GM18505 (cell line): ENCODE measurements at regions not wholly inside any gene's neighbourhood (a gene's known extent, or its start where the extent isn't known, plus 50 kb on each side); places are given as distances from the start of the nearest gene placed in this dataset.

Source experiments
- ATAC-seq: cut with Tn5 transposase; IDR thresholded peaks from one replicate; pipeline ENCODE4 v1.9.1; 2021; ENCODE audit not compliant: unreplicated experiment
- POLR2A ChIP-seq: IDR thresholded peaks from 4 replicates; pipeline ENCODE4 v1.6.1; 2011; ENCODE audit warnings: borderline replicate concordance; ENCODE audit not compliant: insufficient read depth, insufficient read length; ENCODE audit errors: extremely low read depth

DNA sequence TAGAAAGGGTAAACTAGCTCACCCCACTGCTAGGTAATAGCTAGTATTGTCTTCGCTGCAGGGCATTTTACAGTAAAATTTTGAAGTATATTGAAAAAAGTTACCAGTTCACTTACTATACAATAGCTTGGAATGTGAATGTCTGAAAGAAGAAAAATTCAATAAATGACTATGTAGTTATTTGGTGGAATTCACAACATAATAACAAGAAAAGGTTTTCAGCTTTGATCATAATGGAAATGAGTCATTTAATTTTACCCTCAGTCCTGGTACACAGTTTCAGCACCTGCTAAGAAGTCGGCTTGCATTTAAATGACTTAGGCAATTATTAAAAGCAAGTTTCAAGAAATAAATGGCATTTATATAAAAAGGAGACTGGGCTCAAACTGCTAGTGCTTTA, 90.4 kb downstream of the NUP35 start:
- TF ChIP-seq POLR2A = no peak
- peak; percentile 81 for ATAC-seq

DNA sequence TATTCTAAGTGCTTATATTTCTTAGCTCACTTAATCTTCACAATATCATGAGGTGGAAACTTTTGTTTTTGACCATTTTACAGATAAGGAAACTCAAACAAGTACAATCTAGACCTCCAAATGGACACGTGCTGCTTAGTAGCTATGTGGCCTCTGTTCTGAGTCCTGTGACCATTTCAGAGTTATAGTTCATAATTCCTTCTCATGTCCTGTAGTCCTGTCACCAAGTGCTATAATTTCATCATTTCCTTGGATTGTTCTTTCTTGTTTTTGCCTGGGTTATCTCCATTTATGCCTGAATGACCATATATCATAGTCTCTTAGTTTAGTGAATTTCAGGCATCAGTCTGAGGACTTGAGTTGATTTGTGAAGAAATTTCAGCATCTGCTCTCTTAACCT, 91.7 kb downstream of the NUP35 start:
- no peak for ATAC-seq

DNA sequence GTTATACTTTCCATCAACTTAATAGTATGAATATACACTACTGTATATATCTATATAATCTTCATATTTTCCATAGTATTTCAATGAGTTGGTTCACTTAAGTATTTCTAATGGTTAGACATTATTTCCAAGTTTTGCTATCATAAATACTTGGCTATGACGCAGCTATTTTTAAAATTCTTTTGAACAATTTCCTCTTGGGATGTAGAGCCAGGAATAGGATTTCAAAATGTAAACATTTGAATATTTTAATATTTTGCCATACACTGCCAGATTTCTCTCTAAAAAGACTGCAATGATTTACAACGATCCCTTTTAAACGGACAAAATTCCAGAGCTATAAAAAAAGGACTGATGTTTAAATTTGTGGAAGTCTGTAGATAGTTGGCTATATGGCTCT, 95.6 kb downstream of the NUP35 start:
- no peak for ATAC-seq
- TF ChIP-seq POLR2A = no peak

More for the DNA sequence above, 91.7 kb downstream of the NUP35 start:
- TF ChIP-seq POLR2A = no peak

DNA sequence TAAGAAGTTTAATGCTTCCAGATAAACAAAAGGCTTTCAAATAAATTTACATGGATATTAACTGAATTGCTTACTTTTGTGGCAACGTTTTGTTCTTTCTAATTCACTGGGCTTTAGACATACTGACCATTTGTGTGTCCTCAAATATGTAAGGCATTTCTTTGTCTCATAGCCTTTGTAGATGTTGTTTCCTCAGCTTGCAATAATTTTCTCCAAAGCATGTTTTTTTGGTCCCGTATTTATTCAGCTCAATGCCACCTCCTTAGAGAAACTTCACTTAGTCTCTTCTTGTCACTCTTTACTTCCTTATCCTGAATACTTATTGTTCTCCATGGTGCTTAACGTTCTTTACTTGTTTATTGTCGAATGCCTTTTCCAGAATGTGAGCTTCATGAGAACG, 98.5 kb downstream of the NUP35 start:
- TF ChIP-seq POLR2A = no peak
- no peak for ATAC-seq

DNA sequence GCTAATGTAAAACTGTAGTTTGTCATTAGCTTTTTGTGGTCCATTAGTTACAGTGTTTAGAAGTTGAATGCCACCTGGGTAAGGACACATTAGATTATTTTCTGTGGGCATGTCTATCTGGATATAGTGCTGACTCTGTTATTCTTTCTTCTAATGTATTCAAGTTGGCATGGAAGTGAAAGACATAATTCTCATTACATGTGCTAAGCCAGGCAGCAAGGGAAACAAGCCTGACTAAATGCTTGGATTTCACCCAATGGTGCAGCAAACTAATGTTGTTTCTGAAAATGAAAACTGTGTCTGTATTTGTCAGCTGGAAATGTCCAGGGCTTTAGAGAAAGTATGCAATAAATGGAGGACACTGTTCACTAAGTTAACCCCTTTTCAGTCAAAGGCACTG, 100.7 kb downstream of the NUP35 start:
- no peak for ATAC-seq
- no peak for TF ChIP-seq POLR2A

DNA sequence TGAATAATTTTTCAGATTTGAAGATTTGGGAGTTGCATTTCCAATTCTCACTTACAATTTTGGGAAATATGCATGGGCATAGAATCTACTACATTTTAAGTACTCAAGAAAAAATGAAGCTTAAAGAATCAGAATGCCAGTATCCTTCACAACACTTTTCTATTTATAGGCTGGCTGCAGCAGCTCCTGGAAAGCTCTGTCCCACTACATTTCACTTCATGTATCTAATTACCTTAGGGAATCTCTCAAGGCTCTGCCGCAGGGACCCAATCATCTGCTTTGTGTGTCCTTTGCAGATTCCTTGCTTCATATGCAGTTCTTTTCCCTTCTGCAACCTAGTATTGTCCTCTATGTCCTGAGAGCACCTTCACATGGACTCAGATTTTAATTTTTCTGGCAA, 102.9 kb downstream of the NUP35 start:
- no peak for ATAC-seq
- TF ChIP-seq POLR2A = no peak

DNA sequence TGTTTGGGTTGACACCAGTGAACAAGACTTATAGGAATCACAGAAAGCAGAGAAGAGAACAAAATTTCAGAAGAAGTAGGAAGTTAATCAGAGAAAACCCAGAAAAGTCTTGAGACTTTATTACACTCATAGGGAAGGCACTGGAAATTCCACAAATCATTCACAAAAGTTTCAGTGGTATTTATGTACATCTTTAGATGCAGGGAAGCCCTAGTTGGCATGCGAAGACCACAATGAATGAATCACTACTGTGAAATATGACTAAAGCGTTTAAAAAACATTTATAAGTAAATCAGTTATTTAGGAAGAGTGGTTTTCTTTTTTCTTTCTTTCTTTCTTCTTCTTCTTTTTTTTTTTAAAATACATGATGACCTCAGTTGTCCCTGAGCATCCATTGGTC, 105.1 kb downstream of the NUP35 start:
- no peak for ATAC-seq
- TF ChIP-seq POLR2A = no peak

DNA sequence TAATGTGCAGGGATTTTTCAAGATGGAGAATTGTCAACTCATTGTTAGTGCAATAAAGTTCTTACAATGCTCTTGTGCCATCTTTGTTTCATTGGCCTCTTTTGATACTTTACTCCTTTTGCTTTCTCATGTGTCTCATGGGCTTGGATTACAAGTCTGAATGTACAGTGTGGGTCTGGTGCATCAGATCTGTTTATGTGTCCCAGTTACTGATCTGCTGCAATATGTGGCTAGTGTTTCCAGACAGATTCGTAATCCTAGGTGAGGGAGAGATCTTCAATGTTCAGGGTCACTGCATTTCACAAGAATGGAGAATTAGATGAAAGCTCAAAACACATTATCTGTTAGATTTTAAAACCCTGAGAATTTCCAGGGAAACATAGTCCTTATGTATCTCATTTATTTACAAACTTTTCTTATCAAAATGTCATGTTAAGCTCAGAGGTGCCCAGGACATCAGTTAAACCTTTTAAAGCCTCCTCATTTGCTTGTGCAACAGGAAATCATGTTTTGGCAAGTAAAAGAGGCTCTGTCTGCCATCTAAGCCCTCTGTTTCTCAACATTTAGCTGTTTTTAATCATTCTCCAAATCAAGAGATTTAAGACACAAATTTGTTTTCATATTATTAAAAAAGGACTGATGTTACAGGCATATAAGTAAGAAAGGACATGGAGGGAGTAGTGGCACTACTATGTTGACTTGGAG, 108.1 kb downstream of the NUP35 start:
- no peak for TF ChIP-seq POLR2A
- ATAC-seq = no peak

DNA sequence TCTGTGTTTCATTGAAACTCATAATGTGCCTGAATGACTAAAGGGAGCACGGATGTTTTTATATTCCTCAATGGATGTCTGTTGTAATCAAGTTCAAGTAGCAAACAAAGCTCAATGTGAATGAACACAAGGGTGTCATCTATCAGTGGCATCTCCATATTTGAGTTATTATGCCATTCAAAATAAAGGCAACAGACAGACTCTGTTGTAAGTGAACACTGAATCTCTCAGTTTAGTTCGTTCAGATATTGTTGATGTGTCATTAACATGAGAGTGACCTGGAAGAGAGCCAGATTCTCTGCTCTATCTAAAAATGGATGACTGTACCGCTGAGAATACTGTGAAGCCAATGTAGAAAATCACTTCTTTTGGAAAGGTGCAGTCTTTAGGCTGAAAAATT, 118.7 kb downstream of the NUP35 start:
- no peak for ATAC-seq
- no peak for TF ChIP-seq POLR2A

DNA sequence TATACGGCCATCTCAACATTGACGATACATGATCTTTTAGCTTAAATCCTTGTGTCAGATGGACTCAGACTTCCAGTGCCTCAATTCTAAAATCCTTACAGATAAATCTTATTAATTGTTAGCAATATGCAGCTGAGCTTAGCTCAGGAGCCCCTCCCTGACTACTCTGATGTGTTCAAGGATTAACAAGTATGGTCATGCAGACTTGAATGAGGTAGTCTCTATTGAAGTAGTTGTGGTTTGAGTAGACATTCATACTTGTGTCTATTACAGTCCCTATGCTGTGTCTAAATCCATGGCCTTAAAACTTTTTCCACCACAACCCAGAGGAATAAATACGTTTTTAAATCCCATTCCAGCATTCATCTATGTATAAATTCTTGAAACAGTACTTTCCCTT, 119.5 kb downstream of the NUP35 start:
- no peak for TF ChIP-seq POLR2A
- no peak for ATAC-seq

DNA sequence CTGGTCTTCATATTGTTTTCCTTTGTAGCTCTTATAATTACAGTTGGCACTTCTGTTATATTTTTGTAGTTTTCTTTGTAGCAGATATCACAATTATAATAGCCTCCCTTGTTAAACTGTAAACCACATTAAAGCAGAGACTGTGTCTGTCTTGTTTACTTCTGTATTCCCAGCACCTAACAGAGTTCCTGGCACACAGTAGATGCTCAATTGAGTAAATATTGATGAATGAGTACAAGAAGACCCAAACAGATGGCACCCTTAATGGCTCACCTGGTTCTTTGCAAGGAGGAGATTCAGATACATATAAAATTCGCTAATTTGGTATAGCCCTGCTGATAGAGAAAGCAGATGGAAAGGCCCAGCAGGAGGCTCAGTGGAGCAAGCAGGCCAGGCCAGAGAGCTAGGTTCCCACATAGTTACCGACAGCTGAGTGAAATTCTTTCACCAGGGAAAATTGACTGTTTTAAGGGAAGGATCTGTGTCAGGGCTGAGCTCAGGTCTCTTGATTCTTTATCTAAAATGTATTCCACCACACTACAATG, 120.1 kb downstream of the NUP35 start:
- TF ChIP-seq POLR2A = no peak
- no peak for ATAC-seq

DNA sequence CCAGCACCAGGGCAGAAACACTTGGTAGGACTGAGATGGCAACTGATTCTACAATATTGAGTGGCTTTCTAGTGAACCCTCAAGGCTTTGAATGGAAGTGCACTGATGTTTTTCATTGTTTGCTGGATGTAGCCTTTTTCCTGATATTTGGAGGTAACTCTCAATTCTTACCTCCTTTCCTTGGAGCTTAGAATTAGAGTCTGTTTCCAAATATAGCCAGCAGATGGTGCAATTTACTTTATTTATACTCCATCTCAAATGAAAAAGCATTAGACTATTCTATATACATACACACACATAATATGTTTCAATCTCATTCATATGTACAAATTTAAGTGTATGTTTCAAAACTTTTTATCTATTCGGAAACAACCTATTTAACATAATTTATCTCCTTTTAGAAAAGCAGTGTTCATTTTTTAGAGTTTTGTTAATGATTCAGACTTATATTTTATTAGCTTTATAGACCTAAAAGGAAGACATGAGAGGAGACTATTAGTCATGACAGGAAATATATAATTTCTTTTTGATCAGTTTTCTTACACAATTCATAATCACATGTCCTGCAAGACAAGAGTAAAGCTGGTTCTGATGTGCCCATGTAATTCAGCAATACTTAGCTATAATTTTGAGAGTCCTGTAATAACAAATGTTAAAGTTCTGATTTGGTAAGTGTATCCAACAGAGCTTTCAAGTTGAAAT, 124.8 kb downstream of the NUP35 start:
- ATAC-seq = no peak
- TF ChIP-seq POLR2A = no peak

DNA sequence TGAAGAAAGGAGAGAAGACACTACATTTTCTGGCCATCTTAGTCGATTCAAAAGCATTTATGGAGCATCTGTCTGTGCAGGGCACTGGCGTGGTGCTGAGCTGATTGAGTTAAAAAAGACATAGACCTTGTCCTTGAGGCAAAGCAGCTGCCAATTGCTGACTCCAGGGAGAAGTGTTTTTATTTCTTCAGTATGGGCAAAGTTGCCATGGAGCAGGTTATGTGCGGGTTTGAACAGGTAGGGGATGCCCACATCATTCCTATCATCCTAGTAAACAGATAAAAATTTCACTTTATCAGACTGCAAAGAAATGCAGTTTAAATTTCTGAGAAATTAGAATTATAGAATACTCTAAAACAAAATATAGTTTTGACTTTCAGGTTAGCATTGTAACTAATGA, 125.8 kb downstream of the NUP35 start:
- ATAC-seq = no peak
- TF ChIP-seq POLR2A = no peak

DNA sequence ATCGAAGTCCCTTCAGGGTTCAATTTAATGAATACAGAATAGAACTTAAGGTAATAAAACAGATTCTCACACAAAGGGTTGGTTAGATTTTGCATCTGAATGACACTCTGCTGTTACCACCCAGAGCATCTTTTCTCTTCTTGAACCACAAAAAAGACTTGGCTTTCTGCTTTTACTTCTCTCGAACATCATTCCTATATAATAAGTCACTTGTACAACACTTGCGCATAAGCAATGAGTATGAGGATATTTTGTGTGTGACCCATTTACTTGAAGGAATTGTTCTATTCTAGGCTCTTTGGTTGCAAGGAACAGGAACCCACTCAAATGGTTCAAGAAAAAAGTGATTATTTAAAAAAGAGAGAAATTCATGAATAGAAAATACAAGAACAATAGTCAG, 126.2 kb downstream of the NUP35 start:
- no peak for TF ChIP-seq POLR2A
- no peak for ATAC-seq
